CD14-positive monocyte (primary cell): ENCODE measurements at regions not wholly inside any gene's neighbourhood (a gene's known extent, or its start where the extent isn't known, plus 50 kb on each side); places are given as distances from the start of the nearest gene placed in this dataset.

Experiments
- DNase-seq, 3 donors: peaks; one replicate each; pipeline ENCODE4 v3.0.0-alpha.2; 2011 to 2022
- H2AFZ ChIP-seq: 2 replicates; pipeline ENCODE4 v1.6.0; 2012; ENCODE audit warnings: mild to moderate bottlenecking, low read depth, low read length, inconsistent platforms; ENCODE audit not compliant: insufficient read depth, poor library complexity, severe bottlenecking
- H3K27ac ChIP-seq, 2 donors: 1 replicate in 1 of 2; 2 replicates in 1 of 2; pipeline ENCODE4 v1.5.1; 2012 to 2013; ENCODE audit warnings: low read length in 2 of 2, control low read depth in 1 of 2, inconsistent platforms in 1 of 2, low read depth in 1 of 2, mild to moderate bottlenecking in 1 of 2
- H3K27me3 ChIP-seq, 2 donors: one replicate each; pipeline versions ENCODE4 v1.6.0 to v1.6.1; 2011 to 2013; ENCODE audit warnings: low read length in 2 of 2; ENCODE audit not compliant: control insufficient read depth in 2 of 2, insufficient read depth in 2 of 2
- H3K36me3 ChIP-seq, 2 donors: replicated peaks in 1 of 2; 1 replicate in 1 of 2; 2 replicates in 1 of 2; pipeline versions ENCODE4 v1.5.1 to v1.6.1; 2012 to 2013; ENCODE audit warnings: low read length in 2 of 2, control low read depth in 1 of 2, inconsistent platforms in 1 of 2, mild to moderate bottlenecking in 1 of 2; ENCODE audit not compliant: insufficient read depth in 2 of 2, control insufficient read depth in 1 of 2
- H3K4me1 ChIP-seq, 2 donors: 1 replicate in 1 of 2; 2 replicates in 1 of 2; pipeline versions ENCODE4 v1.5.1 to v1.6.1; 2012 to 2013; ENCODE audit warnings: low read length in 2 of 2, control low read depth in 1 of 2, inconsistent platforms in 1 of 2, mild to moderate bottlenecking in 1 of 2, moderate library complexity in 1 of 2; ENCODE audit not compliant: insufficient read depth in 2 of 2, control insufficient read depth in 1 of 2
- H3K4me2 ChIP-seq: replicated peaks from 2 replicates; pipeline ENCODE3; 2012; ENCODE audit warnings: low read length, moderate library complexity, mild to moderate bottlenecking; ENCODE audit not compliant: poor library complexity, severe bottlenecking; ENCODE audit errors: extremely low read depth
- H3K4me3 ChIP-seq, 3 experiments: fragments of 200-600 bp in 1 of 3; sonication (generic) in 1 of 3; replicated peaks in 1 of 3; 1 replicate in 2 of 3; 2 replicates in 1 of 3; pipeline ENCODE4 v1.5.1; 2011 to 2013; ENCODE audit warnings: low read length in 3 of 3, mild to moderate bottlenecking in 3 of 3, control low read depth in 2 of 3, low read depth in 2 of 3, inconsistent platforms in 1 of 3, moderate library complexity in 1 of 3
- H3K79me2 ChIP-seq: 2 replicates; pipeline ENCODE4 v1.6.0; 2012; ENCODE audit warnings: mild to moderate bottlenecking, control low read depth, inconsistent platforms, low read length, moderate library complexity; ENCODE audit not compliant: insufficient read depth
- H3K9ac ChIP-seq: 2 replicates; pipeline ENCODE4 v1.6.0; 2017; ENCODE audit warnings: low read length, mild to moderate bottlenecking; ENCODE audit not compliant: insufficient read depth, poor library complexity, severe bottlenecking
- H3K9me3 ChIP-seq, 2 donors: replicated peaks in 1 of 2; 1 replicate in 1 of 2; 2 replicates in 1 of 2; pipeline versions ENCODE4 v1.5.1 to v1.6.1; 2012 to 2013; ENCODE audit warnings: low read length in 2 of 2, control low read depth in 1 of 2; ENCODE audit not compliant: control insufficient read depth in 1 of 2, insufficient read depth in 1 of 2
- H4K20me1 ChIP-seq: 2 replicates; pipeline ENCODE4 v1.6.0; 2012; ENCODE audit warnings: mild to moderate bottlenecking, low read length, control low read depth, moderate library complexity; ENCODE audit not compliant: insufficient read depth
- H3K27ac Mint-ChIP-seq, 7 donors: one replicate each; pipeline ENCODE4 v1.8.0; 2020; ENCODE audit warnings: mild to moderate bottlenecking in 7 of 7, mixed read lengths in 7 of 7, moderate library complexity in 6 of 7, inconsistent platforms in 2 of 7
- H3K27me3 Mint-ChIP-seq, 3 donors: one replicate each; pipeline ENCODE4 v1.8.0; 2021 to 2022; ENCODE audit warnings: low read depth in 3 of 3, mild to moderate bottlenecking in 3 of 3, mixed read lengths in 3 of 3, moderate library complexity in 3 of 3, inconsistent platforms in 1 of 3
- H3K36me3 Mint-ChIP-seq, 2 donors: one replicate each; pipeline ENCODE4 v1.8.0; 2020; ENCODE audit warnings: mixed read lengths in 2 of 2, inconsistent platforms in 1 of 2, mild to moderate bottlenecking in 1 of 2
- H3K4me1 Mint-ChIP-seq: one replicate; pipeline ENCODE4 v1.8.0; 2020; ENCODE audit warnings: mild to moderate bottlenecking, mixed read lengths
- H3K4me3 Mint-ChIP-seq, 2 donors: one replicate each; pipeline ENCODE4 v1.8.0; 2020; ENCODE audit warnings: mild to moderate bottlenecking in 2 of 2, mixed read lengths in 2 of 2, moderate library complexity in 1 of 2
- H3K9me3 Mint-ChIP-seq, 7 donors: one replicate each; pipeline ENCODE4 v1.8.0; 2020 to 2022; ENCODE audit warnings: mixed read lengths in 7 of 7, mild to moderate bottlenecking in 6 of 7, moderate library complexity in 6 of 7, inconsistent platforms in 2 of 7
- WGBS: methylation state at CpG from one replicate; pipeline ENCODE4 v1.1.5; 2013; ENCODE audit warnings: missing lambda C conversion rate; ENCODE audit not compliant: insufficient coverage; 5-methylcytosine and 5-hydroxymethylcytosine counted together
- intact Hi-C, 2 donors: fragments of 100-400 bp; cut with micrococcal nuclease; formaldehyde crosslinking; loops; one replicate each; pipeline versions ENCODE4 v1.15.0 to v1.15.1; 2023
- TF ChIP-seq, protein P1 (sequence below): fragments of 200-600 bp; IDR thresholded peaks from one replicate; pipeline ENCODE4 v1.8.0; 2022; ENCODE audit warnings: antibody characterized with exemption, mild to moderate bottlenecking

- no peaks in the 10 kb centered on the region for H3K36me3 ChIP-seq
- H4K20me1 ChIP-seq: no peaks in the 10 kb centered on the region
- TF ChIP-seq, protein P1, sequence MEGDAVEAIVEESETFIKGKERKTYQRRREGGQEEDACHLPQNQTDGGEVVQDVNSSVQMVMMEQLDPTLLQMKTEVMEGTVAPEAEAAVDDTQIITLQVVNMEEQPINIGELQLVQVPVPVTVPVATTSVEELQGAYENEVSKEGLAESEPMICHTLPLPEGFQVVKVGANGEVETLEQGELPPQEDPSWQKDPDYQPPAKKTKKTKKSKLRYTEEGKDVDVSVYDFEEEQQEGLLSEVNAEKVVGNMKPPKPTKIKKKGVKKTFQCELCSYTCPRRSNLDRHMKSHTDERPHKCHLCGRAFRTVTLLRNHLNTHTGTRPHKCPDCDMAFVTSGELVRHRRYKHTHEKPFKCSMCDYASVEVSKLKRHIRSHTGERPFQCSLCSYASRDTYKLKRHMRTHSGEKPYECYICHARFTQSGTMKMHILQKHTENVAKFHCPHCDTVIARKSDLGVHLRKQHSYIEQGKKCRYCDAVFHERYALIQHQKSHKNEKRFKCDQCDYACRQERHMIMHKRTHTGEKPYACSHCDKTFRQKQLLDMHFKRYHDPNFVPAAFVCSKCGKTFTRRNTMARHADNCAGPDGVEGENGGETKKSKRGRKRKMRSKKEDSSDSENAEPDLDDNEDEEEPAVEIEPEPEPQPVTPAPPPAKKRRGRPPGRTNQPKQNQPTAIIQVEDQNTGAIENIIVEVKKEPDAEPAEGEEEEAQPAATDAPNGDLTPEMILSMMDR: no peak
- WGBS: 94% methylated on average over 4 of the region's 4 CpGs
- no peaks in the 10 kb centered on the region for H3K27me3 ChIP-seq
- Mint-ChIP-seq H3K4me3 (no peak overlapping the region), H3K36me3 (no peaks in the 10 kb centered on the region), H3K9me3 (peaks cover 0 to 11% (median 2%) of the 10 kb centered on the region in 7 donors), H3K4me1 (no peaks in the 10 kb centered on the region), H3K27me3 (no peaks in the 10 kb centered on the region), H3K27ac (no peak overlapping the region)
- no peak overlapping the region for H3K27ac ChIP-seq
- no peak overlapping the region for H3K4me3 ChIP-seq
- no peaks in the 10 kb centered on the region for H3K4me1 ChIP-seq
- intact Hi-C loops: no loop called here
- no peak overlapping the region for H3K4me2 ChIP-seq
- no peaks in the 10 kb centered on the region for H3K9me3 ChIP-seq
- no peaks in the 10 kb centered on the region for H3K79me2 ChIP-seq
- no peak for DNase-seq
- H3K9ac ChIP-seq: no peak overlapping the region
- H2AFZ ChIP-seq: no peak overlapping the region
Measured at GRCh38 chr11:29005401-29005980, 897.3 kb downstream of the METTL15 start.

DNA sequence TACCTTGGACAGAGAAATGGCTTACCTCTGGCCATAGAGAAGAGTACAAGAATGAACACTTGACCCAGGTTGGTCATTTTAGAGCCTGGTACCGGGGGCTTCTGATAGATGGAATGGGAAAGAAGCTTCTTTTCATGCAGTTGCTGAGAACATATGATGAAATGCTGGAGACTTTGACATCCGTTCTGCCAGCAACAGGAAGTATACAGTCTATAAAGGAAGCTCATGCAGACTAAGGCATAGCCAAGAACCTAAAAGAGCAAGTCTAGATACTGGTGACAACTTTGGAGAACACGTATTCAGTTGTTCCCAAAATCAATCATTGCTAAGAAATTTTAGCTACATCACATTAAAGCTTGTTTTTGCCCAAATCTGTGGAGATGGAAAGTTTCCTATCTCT, 894.6 kb downstream of the METTL15 start:
- H3K79me2 ChIP-seq: no peaks in the 10 kb centered on the region
- no peak overlapping the region for H3K9ac ChIP-seq
- H3K27me3 ChIP-seq: no peaks in the 10 kb centered on the region
- no peak overlapping the region for H3K27ac ChIP-seq
- WGBS: 30% methylated on average over 2 of the region's 3 CpGs
- Mint-ChIP-seq H3K27ac (no peak overlapping the region), H3K36me3 (no peaks in the 10 kb centered on the region), H3K27me3 (no peaks in the 10 kb centered on the region), H3K4me3 (no peak overlapping the region), H3K4me1 (no peaks in the 10 kb centered on the region), H3K9me3 (peaks cover 0 to 11% (median 2%) of the 10 kb centered on the region in 7 donors)
- no peak for DNase-seq
- no peak overlapping the region for H3K4me2 ChIP-seq
- no peaks in the 10 kb centered on the region for H3K9me3 ChIP-seq
- H3K36me3 ChIP-seq: no peaks in the 10 kb centered on the region
- H3K4me1 ChIP-seq: no peaks in the 10 kb centered on the region
- intact Hi-C loops: no loop called here
- TF ChIP-seq, protein P1: no peak
- H3K4me3 ChIP-seq: no peak overlapping the region
- no peak overlapping the region for H2AFZ ChIP-seq
- no peaks in the 10 kb centered on the region for H4K20me1 ChIP-seq
